DLD1 (cell line): ENCODE measurements at regions not wholly inside any gene's neighbourhood (a gene's known extent, or its start where the extent isn't known, plus 50 kb on each side); places are given as distances from the start of the nearest gene placed in this dataset.

ENCODE experiments used
- in situ Hi-C: cut with HindIII; loops from 2 replicates; pipeline ENCODE4 v1.10.0; 2017; ENCODE audit warnings: low sequenced_read_pairs

DNA sequence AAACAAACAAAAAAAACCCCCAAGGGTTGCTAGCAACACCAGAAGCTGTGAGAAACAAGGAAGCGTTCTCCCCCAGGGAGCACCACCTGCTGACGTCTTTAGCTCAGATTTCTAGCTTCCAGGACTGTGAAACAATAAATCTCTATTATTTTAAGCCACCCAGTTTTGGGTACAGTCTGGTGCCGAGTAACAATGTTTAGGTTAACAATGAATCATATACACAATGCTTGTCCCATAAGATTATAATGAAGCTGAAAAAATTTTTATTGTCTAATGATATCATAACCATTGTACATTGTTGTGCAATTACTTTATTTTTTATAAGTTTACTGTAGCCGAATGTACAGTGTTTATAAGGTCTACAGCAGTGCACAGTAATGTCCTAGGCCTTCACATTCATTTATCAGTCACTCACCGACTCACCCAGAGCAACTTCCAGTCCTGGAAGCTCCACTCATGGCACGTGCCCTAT is 72.1 kb upstream of the CAB39 start:
- in situ Hi-C loops, result no loop called here

DNA sequence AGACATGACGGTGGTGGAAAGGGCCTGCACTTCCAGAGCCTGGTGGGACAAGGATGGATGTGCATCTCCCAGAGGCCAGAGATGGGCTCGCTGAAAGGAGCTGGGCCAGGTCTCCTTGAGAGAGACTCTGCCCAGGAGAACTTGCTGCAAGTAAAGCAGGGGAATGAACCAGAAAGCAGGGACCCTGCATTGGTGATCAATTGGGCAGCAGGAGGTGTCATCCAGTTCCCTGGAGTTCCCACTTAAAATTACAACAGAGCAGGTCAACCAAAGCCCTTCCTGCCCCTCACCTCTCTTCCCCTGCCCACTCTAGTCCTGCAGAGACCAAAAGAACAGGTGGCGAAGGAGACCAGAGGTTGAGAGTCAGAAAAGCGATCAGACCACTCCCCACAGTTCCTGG is 69.7 kb upstream of the CAB39 start:
- in situ Hi-C loops, result no loop called here

DNA sequence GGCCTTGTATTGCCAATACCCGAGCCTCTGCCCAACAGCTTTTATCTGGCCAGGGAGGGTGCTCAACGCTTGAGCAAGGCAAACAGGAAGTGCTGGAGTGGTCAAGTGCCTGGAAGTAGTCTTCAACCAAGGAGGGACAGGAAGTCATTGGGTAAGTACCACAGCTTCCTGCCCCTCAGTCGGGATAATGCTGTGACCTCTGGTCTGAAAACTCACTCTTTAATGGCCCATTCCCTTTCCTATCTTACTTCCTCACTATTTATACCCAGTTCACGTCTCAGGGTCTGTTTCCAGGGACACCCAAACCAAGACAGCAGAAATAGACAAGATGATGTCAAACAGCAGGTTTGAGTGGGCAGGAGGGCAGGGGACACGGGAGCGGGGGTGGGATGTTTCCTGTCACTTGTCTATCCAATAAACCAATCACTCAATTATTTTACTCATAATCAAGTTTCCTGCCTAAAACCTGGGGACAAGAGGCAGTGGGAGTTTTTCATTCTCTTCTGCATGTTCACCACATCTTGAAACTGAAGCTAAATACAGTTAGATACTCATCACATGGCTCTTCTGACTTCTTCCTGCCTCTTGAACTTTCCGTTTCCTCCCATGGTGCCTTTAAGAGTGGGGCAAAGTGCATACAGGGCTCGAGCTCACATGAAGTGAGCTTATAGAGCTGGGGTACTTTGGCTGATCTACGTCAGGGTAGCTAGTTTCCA is 68.9 kb upstream of the CAB39 start:
- in situ Hi-C loops, result no loop called here

GRCh38 chr2:230644356-230644935 is 68.2 kb upstream of the CAB39 start:
- in situ Hi-C loops, result no loop called here

GRCh38 chr2:230648356-230648755 is 64.3 kb upstream of the CAB39 start:
- in situ Hi-C loops, result no loop called here

DNA sequence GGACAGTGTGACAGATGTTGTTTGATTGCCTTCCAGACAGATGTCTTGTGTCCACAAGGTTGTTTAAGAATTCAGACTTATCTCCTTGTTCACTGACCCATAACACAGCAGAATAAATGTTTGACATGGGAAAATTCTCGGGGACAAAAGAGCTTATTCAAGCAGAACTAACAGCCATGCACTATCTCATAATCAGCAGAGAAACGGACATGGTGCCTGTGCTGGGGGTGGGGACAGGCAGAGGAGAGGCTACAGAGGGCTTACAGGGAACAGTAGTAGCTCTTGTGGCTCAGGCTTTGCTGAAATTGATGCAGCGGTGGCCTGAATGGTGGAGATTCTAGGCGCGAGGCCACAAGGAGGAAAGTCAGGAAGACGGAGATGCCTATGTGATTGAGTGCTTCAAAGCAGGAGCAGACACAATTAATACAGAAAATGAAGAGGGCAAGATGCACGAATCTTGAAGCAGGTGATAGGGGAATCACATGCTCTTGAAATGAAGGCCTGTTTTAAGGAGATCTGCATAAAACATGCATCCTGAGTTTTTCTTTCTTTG is 62.0 kb upstream of the CAB39 start:
- in situ Hi-C loops, result no loop called here

GRCh38 chr2:230654057-230654456 is 58.6 kb upstream of the CAB39 start:
- in situ Hi-C loops, result no loop called here

- in situ Hi-C loops, result no loop called here
These were observed 55.2 kb upstream of the CAB39 start for GRCh38 chr2:230657462-230657861.

GRCh38 chr2:230657906-230658305 is 54.7 kb upstream of the CAB39 start:
- in situ Hi-C loops, result no loop called here

DNA sequence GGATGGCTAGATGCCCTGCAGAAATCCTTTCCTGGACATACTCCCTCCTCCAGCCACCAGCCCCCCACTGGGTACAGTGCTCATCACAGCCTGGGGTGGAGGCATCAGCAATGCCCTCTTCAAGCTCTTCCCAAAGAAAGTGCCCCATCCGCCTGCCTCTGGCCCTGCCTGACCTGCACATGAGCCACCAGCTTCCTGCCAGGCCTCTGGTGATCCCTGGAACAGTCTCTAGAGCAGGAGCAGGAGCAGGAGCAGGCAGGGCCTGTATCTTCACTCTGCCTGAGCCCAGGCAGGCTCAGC is 54.1 kb upstream of the CAB39 start:
- in situ Hi-C loops, result no loop called here

DNA sequence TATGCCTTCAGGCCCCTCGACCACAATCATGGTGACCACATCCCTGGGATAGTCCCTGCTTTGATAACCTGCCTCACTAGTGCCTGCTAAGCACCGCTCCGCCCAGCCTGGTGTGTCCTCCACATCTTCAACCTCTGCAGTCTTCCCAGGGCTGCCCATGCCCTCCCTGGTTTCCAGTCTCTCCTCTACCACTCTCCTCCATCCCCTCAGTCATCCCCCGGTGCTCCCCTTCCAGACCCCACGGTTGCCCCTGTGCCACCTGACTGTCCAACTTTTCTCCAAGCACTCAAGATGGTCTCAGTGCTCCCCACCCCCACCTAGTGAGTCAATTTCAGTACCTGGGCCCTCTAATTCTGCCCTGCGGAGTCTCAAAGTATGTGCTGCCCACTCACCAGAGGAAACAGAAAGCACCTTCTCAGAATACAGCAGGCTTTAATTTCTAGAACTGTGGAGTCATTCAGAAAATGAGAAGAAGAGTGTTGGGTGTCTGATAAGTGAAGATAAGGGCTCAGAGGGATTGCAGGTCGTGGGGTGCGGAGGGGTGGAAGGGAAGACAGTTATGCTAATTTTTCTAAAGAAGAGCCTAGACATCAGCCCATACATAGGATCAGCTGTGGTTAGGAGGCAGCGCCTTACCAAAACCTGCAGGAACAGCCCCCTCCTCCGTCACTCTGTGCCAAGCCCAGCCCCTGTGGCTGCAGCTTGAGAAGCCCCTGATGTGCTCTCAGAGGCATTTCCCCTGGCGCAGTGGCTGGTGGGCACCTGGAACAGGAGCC is 53.6 kb upstream of the CAB39 start:
- in situ Hi-C loops, result no loop called here

- in situ Hi-C loops, result no loop called here
These were observed 52.2 kb upstream of the CAB39 start for GRCh38 chr2:230660294-230661060.

DNA sequence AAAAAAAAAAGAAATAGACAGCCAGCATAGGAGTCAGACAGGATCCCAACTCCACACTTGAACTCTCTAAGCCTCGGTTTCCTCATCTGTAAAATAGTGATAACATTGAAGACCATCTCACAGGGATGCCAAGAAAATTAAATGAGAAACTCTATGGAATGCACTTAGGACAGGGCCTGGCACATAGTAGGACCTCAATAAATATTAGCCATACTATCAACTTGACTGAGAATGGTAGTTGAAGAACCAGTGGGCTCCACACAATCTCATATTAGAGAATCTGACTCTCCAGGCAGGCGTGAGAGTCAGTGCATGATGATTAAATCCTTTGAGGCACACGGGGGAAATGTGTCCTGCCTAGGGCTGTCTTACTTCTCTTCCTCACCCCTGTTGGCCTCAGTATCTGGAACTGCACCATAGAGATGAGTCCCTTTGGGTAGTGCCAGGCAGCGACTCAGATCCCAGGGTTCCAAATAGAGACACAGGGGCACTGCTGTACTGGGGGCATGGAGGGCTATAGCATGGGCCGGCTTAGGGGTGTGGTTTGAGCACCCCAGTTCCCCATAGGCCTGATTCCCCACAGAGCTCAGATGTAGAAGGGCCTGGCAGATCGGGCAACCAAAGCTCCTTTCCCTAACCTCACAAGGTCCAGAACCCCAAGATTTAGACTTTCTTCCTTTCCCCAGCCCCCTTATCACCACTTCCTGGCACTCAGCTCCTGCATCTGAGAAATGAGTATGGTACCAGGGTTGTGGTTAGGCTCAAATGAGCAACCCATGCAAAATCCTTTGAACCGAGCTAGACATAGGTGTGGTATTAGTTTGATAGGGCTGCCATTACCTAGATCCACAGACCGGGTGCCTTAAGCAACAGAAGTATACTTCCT is 51.3 kb upstream of the CAB39 start:
- in situ Hi-C loops, result no loop called here
